CD1c-positive myeloid dendritic cell (primary cell): ENCODE measurements at regions not wholly inside any gene's neighbourhood (a gene's known extent, or its start where the extent isn't known, plus 50 kb on each side); places are given as distances from the start of the nearest gene placed in this dataset.
"Not testable (repeated sequence)": the region's sequence is repeated elsewhere in the genome, so short reads cannot be mapped to it uniquely, and the experiment has no call there.

Experiments used
- DNase-seq: peaks from one replicate; pipeline ENCODE4 v3.0.0-alpha.2; 2016; ENCODE audit errors: extremely low spot score

- DNase-seq = no peak
Measured at GRCh38 chr2:53114582-53114981, 653.0 kb upstream of the CHAC2 start.

- DNase-seq = not testable (repeated sequence)
Measured at GRCh38 chr2:53112408-53112807, 655.2 kb upstream of the CHAC2 start.

GRCh38 chr2:53111406-53111805, 656.2 kb upstream of the CHAC2 start:
- no peak for DNase-seq

- DNase-seq = no peak
Measured at GRCh38 chr2:53111004-53111403, 656.6 kb upstream of the CHAC2 start.

- DNase-seq = no peak
Measured at GRCh38 chr2:53108246-53108645, 659.4 kb upstream of the CHAC2 start.

GRCh38 chr2:53104263-53104662, 663.3 kb upstream of the CHAC2 start:
- DNase-seq = no peak

- DNase-seq = no peak
Measured at GRCh38 chr2:53103679-53104078, 663.9 kb upstream of the CHAC2 start.

- DNase-seq = no peak
Measured at GRCh38 chr2:53098696-53099078, 668.9 kb upstream of the CHAC2 start.

GRCh38 chr2:53096351-53096750, 671.3 kb upstream of the CHAC2 start:
- no peak for DNase-seq

- no peak for DNase-seq
Measured at GRCh38 chr2:53095664-53096063, 671.9 kb upstream of the CHAC2 start.

GRCh38 chr2:53095227-53095626, 672.4 kb upstream of the CHAC2 start:
- DNase-seq = no peak

GRCh38 chr2:53093355-53093754, 674.2 kb upstream of the CHAC2 start:
- DNase-seq = no peak

GRCh38 chr2:53091183-53091582, 676.4 kb upstream of the CHAC2 start:
- no peak for DNase-seq

GRCh38 chr2:53087874-53088461, 679.6 kb upstream of the CHAC2 start:
- no peak for DNase-seq

GRCh38 chr2:53087262-53087873, 680.2 kb upstream of the CHAC2 start:
- DNase-seq = no peak

GRCh38 chr2:53077413-53077812, 690.2 kb upstream of the CHAC2 start:
- no peak for DNase-seq

- DNase-seq = no peak
Measured at GRCh38 chr2:53075760-53076159, 691.8 kb upstream of the CHAC2 start.

- DNase-seq = no peak
Measured at GRCh38 chr2:53067533-53067932, 700.1 kb upstream of the CHAC2 start.

- DNase-seq = no peak
Measured at GRCh38 chr2:53067056-53067455, 700.5 kb upstream of the CHAC2 start.

- no peak for DNase-seq
Measured at GRCh38 chr2:53064154-53064553, 703.5 kb upstream of the CHAC2 start.

GRCh38 chr2:53058526-53058925, 709.1 kb upstream of the CHAC2 start:
- no peak for DNase-seq

GRCh38 chr2:53053937-53054336, 713.7 kb upstream of the CHAC2 start:
- no peak for DNase-seq

GRCh38 chr2:53051157-53051556, 716.4 kb upstream of the CHAC2 start:
- DNase-seq = no peak
